WI38 (cell line): ENCODE measurements at regions not wholly inside any gene's neighbourhood (a gene's known extent, or its start where the extent isn't known, plus 50 kb on each side); places are given as distances from the start of the nearest gene placed in this dataset.

ENCODE experiments used
- H3K4me3 ChIP-seq: 2 replicates; pipeline ENCODE4 v1.5.1; 2011; ENCODE audit warnings: low read depth, mild to moderate bottlenecking, control low read depth, low read length
- TF ChIP-seq, protein P1 (sequence below): IDR thresholded peaks from 2 replicates; pipeline ENCODE4 v1.5.1; 2012; ENCODE audit warnings: low read depth, mild to moderate bottlenecking, control low read depth, low read length

DNA sequence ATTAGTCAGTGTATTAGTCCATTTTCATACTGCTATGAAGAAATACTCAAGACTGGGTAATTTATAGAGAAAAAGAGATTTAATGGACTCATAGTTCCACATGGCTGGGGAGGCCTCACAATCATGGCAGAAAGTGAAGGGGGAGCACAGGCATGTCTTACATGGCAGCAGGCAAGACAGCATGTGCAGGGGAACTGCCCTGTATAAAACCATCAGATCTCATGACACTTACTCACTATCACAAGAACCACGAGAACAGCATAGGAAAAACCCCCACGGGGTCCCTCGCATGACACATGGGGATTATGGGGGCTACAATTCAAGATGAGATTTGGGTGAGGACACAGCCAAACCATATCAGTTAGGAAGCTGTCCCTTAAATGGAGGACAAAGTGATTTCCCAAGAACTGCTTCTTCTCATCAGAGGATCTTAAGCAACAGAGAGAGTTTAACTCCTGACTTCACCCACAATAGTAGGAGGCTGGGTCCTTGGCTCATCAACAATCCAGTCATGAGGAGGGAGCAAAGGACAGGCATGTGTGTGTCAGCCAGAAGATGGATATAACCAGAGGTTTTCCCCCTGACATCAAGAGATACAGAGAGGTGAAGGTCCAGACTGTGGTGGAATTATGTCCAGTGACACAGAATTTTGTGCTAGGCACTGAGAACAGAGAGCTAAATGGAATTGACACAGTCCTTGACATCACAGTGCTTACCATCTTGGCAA is 203.8 kb upstream of the SH3BP4 start:
- no peak overlapping the region for H3K4me3 ChIP-seq
- TF ChIP-seq, protein P1, sequence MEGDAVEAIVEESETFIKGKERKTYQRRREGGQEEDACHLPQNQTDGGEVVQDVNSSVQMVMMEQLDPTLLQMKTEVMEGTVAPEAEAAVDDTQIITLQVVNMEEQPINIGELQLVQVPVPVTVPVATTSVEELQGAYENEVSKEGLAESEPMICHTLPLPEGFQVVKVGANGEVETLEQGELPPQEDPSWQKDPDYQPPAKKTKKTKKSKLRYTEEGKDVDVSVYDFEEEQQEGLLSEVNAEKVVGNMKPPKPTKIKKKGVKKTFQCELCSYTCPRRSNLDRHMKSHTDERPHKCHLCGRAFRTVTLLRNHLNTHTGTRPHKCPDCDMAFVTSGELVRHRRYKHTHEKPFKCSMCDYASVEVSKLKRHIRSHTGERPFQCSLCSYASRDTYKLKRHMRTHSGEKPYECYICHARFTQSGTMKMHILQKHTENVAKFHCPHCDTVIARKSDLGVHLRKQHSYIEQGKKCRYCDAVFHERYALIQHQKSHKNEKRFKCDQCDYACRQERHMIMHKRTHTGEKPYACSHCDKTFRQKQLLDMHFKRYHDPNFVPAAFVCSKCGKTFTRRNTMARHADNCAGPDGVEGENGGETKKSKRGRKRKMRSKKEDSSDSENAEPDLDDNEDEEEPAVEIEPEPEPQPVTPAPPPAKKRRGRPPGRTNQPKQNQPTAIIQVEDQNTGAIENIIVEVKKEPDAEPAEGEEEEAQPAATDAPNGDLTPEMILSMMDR: no peak

- TF ChIP-seq, protein P1: no peak
- H3K4me3 ChIP-seq: no peak overlapping the region
Observed at GRCh38 chr2:234747032-234747431, 204.8 kb upstream of the SH3BP4 start.

- TF ChIP-seq, protein P1: no peak
- H3K4me3 ChIP-seq: no peak overlapping the region
Observed at GRCh38 chr2:234745347-234745746, 206.5 kb upstream of the SH3BP4 start.

DNA sequence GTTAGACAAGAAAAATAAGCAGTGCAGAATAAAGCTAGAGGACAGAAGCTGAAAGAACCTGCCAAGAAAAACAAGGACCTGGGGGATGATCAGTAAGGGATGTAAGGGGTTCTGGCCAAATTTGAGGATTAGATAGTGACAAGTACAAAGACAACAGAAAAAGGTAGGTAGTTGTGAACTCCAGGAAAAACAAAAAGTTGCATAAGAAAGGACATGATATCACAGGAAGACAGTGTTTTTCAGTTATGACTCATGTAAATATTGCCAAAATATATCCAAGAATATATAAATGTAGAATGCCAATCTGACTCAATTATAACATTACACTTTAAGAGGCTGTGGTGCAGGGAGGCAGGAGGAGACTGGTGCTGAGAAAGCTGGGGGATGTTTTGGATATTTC is 209.8 kb upstream of the SH3BP4 start:
- TF ChIP-seq, protein P1: no peak
- H3K4me3 ChIP-seq: no peak overlapping the region

- H3K4me3 ChIP-seq: no peak overlapping the region
- TF ChIP-seq, protein P1: no peak
Observed at GRCh38 chr2:234739061-234739460, 212.8 kb upstream of the SH3BP4 start.

GRCh38 chr2:234735829-234736228 is 216.0 kb upstream of the SH3BP4 start:
- no peak overlapping the region for H3K4me3 ChIP-seq
- TF ChIP-seq, protein P1: no peak

GRCh38 chr2:234733795-234734600 is 217.8 kb upstream of the SH3BP4 start:
- no peak overlapping the region for H3K4me3 ChIP-seq
- TF ChIP-seq, protein P1: no peak
